GM10266 (cell line): ENCODE measurements at regions not wholly inside any gene's neighbourhood (a gene's known extent, or its start where the extent isn't known, plus 50 kb on each side); places are given as distances from the start of the nearest gene placed in this dataset.
"Not testable (repeated sequence)": the region's sequence is repeated elsewhere in the genome, so short reads cannot be mapped to it uniquely, and the experiment has no call there.

Experiments used
- DNase-seq: peaks from one replicate; pipeline ENCODE4 v3.0.0; 2012; ENCODE audit errors: extremely low spot score
- TF ChIP-seq, protein P1 (sequence below): IDR thresholded peaks from 2 replicates; pipeline ENCODE4 v1.5.1; 2012; ENCODE audit warnings: mild to moderate bottlenecking, low read depth; ENCODE audit not compliant: control insufficient read depth, insufficient read depth; ENCODE audit errors: missing control alignments

DNA sequence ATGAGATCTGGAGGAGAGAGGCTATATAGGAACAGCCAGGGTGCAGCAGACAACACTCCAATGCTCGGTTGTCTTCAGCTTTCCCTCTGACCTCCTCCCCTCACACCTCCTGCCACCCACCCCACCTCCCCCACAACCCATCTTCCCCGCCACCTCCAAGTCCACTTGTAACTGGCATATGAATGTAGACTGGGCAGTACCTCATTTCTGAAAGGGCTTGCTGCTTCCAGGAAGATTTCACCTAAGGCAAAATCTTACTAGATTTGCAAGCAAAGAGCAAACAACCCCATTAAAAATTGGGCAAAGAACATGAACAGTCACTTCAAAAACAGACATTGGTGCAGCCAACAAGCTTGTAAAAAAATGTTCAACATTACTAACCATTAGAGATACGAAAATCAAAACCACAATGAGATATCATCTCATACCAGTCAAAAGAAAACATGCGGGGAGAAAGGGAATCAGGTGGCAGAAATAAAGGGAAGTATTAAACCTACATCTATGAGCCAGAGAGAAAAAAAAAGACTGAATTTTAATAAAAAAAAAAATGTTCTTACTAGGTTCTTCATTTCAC lies 164.6 kb upstream of the C1GALT1 start:
- TF ChIP-seq, protein P1, sequence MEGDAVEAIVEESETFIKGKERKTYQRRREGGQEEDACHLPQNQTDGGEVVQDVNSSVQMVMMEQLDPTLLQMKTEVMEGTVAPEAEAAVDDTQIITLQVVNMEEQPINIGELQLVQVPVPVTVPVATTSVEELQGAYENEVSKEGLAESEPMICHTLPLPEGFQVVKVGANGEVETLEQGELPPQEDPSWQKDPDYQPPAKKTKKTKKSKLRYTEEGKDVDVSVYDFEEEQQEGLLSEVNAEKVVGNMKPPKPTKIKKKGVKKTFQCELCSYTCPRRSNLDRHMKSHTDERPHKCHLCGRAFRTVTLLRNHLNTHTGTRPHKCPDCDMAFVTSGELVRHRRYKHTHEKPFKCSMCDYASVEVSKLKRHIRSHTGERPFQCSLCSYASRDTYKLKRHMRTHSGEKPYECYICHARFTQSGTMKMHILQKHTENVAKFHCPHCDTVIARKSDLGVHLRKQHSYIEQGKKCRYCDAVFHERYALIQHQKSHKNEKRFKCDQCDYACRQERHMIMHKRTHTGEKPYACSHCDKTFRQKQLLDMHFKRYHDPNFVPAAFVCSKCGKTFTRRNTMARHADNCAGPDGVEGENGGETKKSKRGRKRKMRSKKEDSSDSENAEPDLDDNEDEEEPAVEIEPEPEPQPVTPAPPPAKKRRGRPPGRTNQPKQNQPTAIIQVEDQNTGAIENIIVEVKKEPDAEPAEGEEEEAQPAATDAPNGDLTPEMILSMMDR, result no peak
- no peak for DNase-seq

DNA sequence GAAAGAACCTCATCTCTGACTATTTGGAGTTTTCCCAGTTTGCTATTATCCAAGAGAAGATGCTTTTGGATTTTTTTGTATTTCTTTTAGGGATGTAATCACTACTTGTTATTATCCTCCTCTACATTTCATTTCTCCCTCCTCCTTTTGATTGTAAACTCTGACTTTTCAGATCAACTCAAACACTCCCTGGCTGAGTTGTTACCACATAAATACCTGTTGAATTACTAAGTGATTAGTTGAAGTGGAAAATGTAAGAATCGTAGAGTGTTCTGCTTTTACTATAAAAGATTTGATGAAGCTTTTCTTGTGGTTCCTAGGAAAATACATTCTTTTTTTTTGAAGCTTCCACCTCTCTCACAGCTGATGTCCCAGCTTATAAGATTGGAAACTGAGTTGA lies 164.1 kb upstream of the C1GALT1 start:
- TF ChIP-seq, protein P1, result no peak
- DNase-seq, result no peak

DNA sequence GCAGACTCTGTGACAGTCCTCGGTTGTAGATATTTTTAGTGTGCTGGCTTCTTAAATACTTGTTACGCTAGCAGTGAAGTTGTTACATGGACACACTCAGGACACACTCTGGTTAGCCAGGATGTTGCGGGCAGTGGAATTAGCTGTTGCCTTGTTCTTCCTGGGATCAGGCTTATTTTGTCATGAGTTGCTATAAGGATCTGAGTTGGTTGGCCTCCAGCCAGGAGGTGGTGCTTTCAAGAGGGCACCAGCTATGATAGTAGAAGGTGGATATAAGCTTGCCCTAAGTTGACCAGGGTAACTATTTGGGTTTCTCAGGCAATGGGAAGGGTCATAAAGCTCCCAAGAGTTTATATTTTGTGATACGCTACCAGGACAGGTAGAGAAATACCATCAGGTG lies 150.1 kb upstream of the C1GALT1 start:
- TF ChIP-seq, protein P1, result no peak
- no peak for DNase-seq

DNA sequence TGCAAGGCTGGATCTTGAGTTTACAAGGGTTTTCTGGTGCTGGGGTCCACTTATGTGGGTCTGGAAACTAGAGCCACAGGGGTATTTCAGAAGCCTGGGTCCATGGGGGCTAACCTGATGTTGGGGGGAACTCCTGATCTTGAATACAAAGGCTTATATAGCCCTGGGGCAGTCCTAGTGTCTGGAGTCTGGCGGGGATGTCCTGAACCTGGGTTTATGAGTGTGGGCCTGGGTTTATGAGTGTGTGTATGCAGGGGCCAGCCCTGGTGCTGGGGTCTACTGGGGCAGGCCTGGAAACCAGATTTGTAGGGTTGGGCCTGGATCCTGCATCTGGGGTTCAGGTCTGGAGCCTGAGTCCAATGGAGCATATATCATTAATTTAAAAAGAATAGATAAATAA lies 146.5 kb upstream of the C1GALT1 start:
- TF ChIP-seq, protein P1, result no peak
- DNase-seq, result no peak

DNA sequence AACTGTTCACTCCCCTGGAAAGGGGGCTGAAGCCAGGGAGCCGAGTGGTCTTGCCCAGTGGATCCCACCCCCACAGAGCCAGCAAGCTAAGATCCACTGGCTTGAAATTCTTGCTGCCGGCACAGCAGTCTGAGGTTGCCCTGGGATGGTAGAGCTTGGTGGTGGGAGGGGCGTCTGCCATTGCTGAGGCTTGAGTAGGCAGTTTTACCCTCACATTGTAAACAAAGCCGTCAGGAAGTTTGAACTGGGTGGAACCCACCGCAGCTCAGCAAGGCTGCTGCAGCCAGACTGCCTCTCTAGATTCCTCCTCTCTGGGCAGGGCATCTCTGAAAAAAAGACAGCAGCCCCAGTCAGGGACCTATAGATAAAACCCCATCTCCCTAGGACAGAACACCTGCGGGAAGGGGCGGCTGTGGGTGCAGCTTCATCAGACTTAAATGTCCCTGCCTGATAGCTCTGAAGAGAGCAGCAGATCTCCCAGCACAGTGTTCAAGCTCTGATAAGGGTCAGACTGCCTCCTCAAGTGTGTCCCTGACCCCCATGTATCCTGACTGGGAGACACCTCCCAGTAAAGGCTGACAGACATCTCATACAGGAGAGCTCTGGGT lies 140.0 kb upstream of the C1GALT1 start:
- not testable (repeated sequence) for DNase-seq

DNA sequence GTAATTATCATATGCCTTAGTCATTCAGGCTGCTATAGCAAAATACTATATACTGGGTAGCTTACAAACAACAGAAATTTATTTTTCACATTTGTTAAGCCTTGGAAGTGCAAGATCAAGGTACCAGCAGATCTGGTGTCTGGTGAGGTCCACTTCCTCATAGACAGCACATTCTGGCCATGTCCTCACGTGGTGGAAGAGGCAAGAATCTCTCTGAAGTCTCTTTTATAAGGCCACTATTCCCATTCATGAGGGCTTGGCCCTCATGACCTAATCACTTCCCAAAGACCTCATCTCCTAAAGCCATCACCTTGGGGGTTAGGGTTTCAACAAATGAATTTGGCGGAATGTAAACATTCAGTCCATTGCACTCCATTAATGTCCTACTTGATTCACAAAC lies 137.5 kb upstream of the C1GALT1 start:
- TF ChIP-seq, protein P1, result no peak
- DNase-seq, result no peak

DNA sequence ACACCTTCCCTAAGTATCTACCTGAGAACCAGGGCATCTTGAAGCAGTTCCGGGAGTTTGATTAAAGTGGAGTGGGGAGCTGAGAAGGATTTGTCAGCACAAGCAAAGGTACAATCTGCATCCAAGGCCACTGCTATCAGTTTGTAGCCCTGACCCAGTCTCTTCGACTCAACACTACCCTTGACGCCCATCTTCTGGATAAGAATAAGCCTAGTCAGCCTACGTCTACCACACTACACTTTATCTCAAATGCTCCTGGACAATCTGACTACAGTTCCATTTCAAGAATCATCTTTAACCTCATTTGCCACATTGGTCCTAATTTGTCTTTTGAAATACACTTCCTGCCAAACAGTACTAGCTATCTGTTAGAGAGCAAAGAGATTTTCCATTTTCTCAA lies 134.1 kb upstream of the C1GALT1 start:
- TF ChIP-seq, protein P1, result no peak
- DNase-seq, result no peak
